HCT116 (cell line): ENCODE measurements at regions not wholly inside any gene's neighbourhood (a gene's known extent, or its start where the extent isn't known, plus 50 kb on each side); places are given as distances from the start of the nearest gene placed in this dataset.

Experiments
- ATAC-seq: fragments of 200-7000 bp; cut with Tn5 transposase; 2 replicates; pipeline ENCODE4 v1.9.1; 2020; ENCODE audit warnings: mild to moderate bottlenecking, moderate library complexity
- BruUV-seq: library from RNA; stranded (reverse); fragments of 400-500 nt; replicated peaks from 2 replicates; lab custom pipeline; 2021; lab: Mats Ljungman, UMichigan
- CTCF ChIA-PET: fragments of 300-600 bp; sonication (Branson Sonifier 250); formaldehyde crosslinking; loops from one replicate; lab custom pipeline; 2021; ENCODE audit warnings: antibody characterized with exemption; lab: Charles Lee
- POLR2A ChIA-PET: fragments of 300-600, 350-600 bp; sonication (Branson Sonifier 250); formaldehyde crosslinking; loops from one replicate; lab custom pipeline; 2021; ENCODE audit warnings: antibody characterized with exemption; lab: Charles Lee
- RAD21 ChIA-PET, 2 experiments: fragments of 300-600 bp; sonication (Branson Sonifier 250); formaldehyde crosslinking; loops; one replicate each; lab custom pipeline; 2023; ENCODE audit warnings: low total read pairs in 2 of 2; ENCODE audit not compliant: uncharacterized antibody in 2 of 2, unreplicated experiment in 2 of 2, low non-redundant PET in 1 of 2; lab: Charles Lee
- DNase-seq: peaks from one replicate; pipeline ENCODE4 v3.0.0-alpha.2; 2010; ENCODE audit warnings: low read depth, low spot score
- H2AFZ ChIP-seq: fragments of 200-600 bp; shearing (Covaris generic), sonication (generic); 2 replicates; pipeline ENCODE4 v1.6.1; 2017; ENCODE audit warnings: low read depth, mixed run types, mixed read lengths, antibody characterized with exemption, low read length; ENCODE audit not compliant: poor library complexity, severe bottlenecking
- H3K27ac ChIP-seq: 2 replicates; pipeline ENCODE4 v1.5.1; 2012; ENCODE audit warnings: low read depth, low read length
- H3K27me3 ChIP-seq: fragments of 200-600 bp; sonication (generic); 2 replicates; pipeline ENCODE4 v1.6.1; 2016; ENCODE audit warnings: mixed run types, low read length, mixed read lengths; ENCODE audit not compliant: insufficient read depth
- H3K36me3 ChIP-seq, 2 experiments: fragments of 200-500 bp in 1 of 2; fragments of 200-600 bp in 1 of 2; sonication (Bioruptor generic) in 1 of 2; sonication (generic) in 1 of 2; 2 replicates each; pipeline versions ENCODE4 v1.5.1 to v1.6.1; 2014 to 2016; ENCODE audit warnings: low read length in 2 of 2, inconsistent platforms in 1 of 2, mixed read lengths in 1 of 2, mixed run types in 1 of 2; ENCODE audit not compliant: insufficient read depth in 2 of 2, control insufficient read depth in 1 of 2
- H3K4me1 ChIP-seq, 2 experiments: fragments of 200-600 bp in 1 of 2; sonication (generic) in 1 of 2; 2 replicates each; pipeline versions ENCODE4 v1.5.1 to v1.6.1; 2012 to 2017; ENCODE audit warnings: low read length in 2 of 2, inconsistent platforms in 1 of 2, mild to moderate bottlenecking in 1 of 2, mixed read lengths in 1 of 2, mixed run types in 1 of 2, moderate library complexity in 1 of 2; ENCODE audit not compliant: insufficient read depth in 2 of 2, control insufficient read depth in 1 of 2
- H3K4me2 ChIP-seq: fragments of 200-600 bp; sonication (generic); 2 replicates; pipeline ENCODE4 v1.6.1; 2017; ENCODE audit warnings: mixed run types, low read length, mixed read lengths
- H3K4me3 ChIP-seq, 2 experiments: fragments of 200-600 bp in 1 of 2; sonication (generic) in 1 of 2; replicated peaks in 1 of 2; 2 replicates each; pipeline ENCODE4 v1.5.1; 2011 to 2016; ENCODE audit warnings: low read length in 2 of 2, control low read depth in 1 of 2, low read depth in 1 of 2, mild to moderate bottlenecking in 1 of 2, mixed read lengths in 1 of 2, mixed run types in 1 of 2
- H3K79me2 ChIP-seq: fragments of 200-600 bp; sonication (generic); 2 replicates; pipeline ENCODE4 v1.6.1; 2017; ENCODE audit warnings: mild to moderate bottlenecking, mixed run types, low read length, moderate library complexity, mixed read lengths; ENCODE audit not compliant: insufficient read depth
- H3K9ac ChIP-seq: fragments of 200-600 bp; sonication (generic); 2 replicates; pipeline ENCODE4 v1.6.1; 2016; ENCODE audit warnings: low read length, mixed read lengths
- H3K9me2 ChIP-seq: fragments of 200-600 bp; sonication (generic), shearing (Covaris generic); 2 replicates; pipeline ENCODE4 v1.6.1; 2017; ENCODE audit warnings: mixed run types, mild to moderate bottlenecking, moderate library complexity; ENCODE audit not compliant: insufficient read depth
- H3K9me3 ChIP-seq, 2 experiments: fragments of 200-500 bp in 1 of 2; fragments of 200-600 bp in 1 of 2; sonication (Bioruptor generic) in 1 of 2; sonication (generic) in 1 of 2; 2 replicates each; pipeline ENCODE4 v1.6.1; 2014 to 2017; ENCODE audit warnings: low read length in 2 of 2, mixed read lengths in 2 of 2, inconsistent platforms in 1 of 2, low read depth in 1 of 2, mild to moderate bottlenecking in 1 of 2, mixed run types in 1 of 2, moderate library complexity in 1 of 2; ENCODE audit not compliant: control insufficient read depth in 1 of 2, insufficient read depth in 1 of 2
- H4K20me1 ChIP-seq: fragments of 200-600 bp; sonication (generic), shearing (Covaris generic); 2 replicates; pipeline ENCODE4 v1.6.1; 2017; ENCODE audit warnings: mixed run types, mild to moderate bottlenecking, moderate library complexity; ENCODE audit not compliant: insufficient read depth
- ATF3 ChIP-seq: IDR thresholded peaks from 2 replicates; pipeline ENCODE4 v1.6.1; 2012
- CBX3 ChIP-seq: IDR thresholded peaks from 2 replicates; pipeline ENCODE4 v1.6.1; 2012; ENCODE audit warnings: low read depth
- CTCF ChIP-seq, 3 experiments: fragments of 200-600 bp in 1 of 3; sonication (generic) in 1 of 3; IDR thresholded peaks in 2 of 3; conservative IDR thresholded peaks in 1 of 3; 2 replicates each; pipeline ENCODE4 v1.5.1; 2012 to 2017; ENCODE audit warnings: low read depth in 2 of 3, low read length in 2 of 3, antibody characterized with exemption in 1 of 3, borderline replicate concordance in 1 of 3, control low read depth in 1 of 3, mild to moderate bottlenecking in 1 of 3, mixed read lengths in 1 of 3, mixed run types in 1 of 3, moderate library complexity in 1 of 3; ENCODE audit not compliant: insufficient read depth in 1 of 3
- EGR1 ChIP-seq: IDR thresholded peaks from 2 replicates; pipeline ENCODE4 v1.6.1; 2012; ENCODE audit warnings: low read depth
- ELF1 ChIP-seq: IDR thresholded peaks from 2 replicates; pipeline ENCODE4 v1.6.1; 2012; ENCODE audit warnings: low read depth, borderline replicate concordance
- EZH2 ChIP-seq: fragments of 200-600 bp; sonication (generic); IDR thresholded peaks from 2 replicates; pipeline ENCODE4 v1.6.1; 2017; ENCODE audit warnings: antibody characterized with exemption, mixed run types
- EZH2phosphoT487 ChIP-seq: fragments of 200-600 bp; IDR thresholded peaks from 2 replicates; pipeline ENCODE4 v1.6.1; 2018; ENCODE audit warnings: antibody characterized with exemption, borderline replicate concordance
- JUND ChIP-seq: IDR thresholded peaks from 2 replicates; pipeline ENCODE4 v1.6.1; 2012
- POLR2A ChIP-seq: IDR thresholded peaks from 2 replicates; pipeline ENCODE4 v1.7.0; 2011; ENCODE audit warnings: borderline replicate concordance; ENCODE audit not compliant: insufficient read depth, insufficient read length; ENCODE audit errors: extremely low read depth
- RAD21 ChIP-seq: IDR thresholded peaks from 2 replicates; pipeline ENCODE4 v1.6.1; 2012; ENCODE audit warnings: low read depth, mild to moderate bottlenecking
- SIN3A ChIP-seq: IDR thresholded peaks from 2 replicates; pipeline ENCODE4 v1.6.1; 2012; ENCODE audit warnings: low read depth
- SP1 ChIP-seq: IDR thresholded peaks from 2 replicates; pipeline ENCODE4 v1.6.1; 2012; ENCODE audit warnings: low read depth
- SRF ChIP-seq: IDR thresholded peaks from 2 replicates; pipeline ENCODE4 v1.6.1; 2012; ENCODE audit warnings: low read depth
- TCF7L2 ChIP-seq: IDR thresholded peaks from 2 replicates; pipeline ENCODE4 v1.7.0; 2011; ENCODE audit warnings: borderline replicate concordance, inconsistent platforms; ENCODE audit not compliant: insufficient read depth, insufficient read length; ENCODE audit errors: extremely low read depth
- ZFX ChIP-seq: fragments of 450-650 bp; IDR thresholded peaks from 2 replicates; pipeline ENCODE4 v1.6.1; 2017
- ZNF274 ChIP-seq: fragments of 200-500 bp; sonication (Bioruptor generic); IDR thresholded peaks from 2 replicates; pipeline ENCODE4 v1.6.1; 2014; ENCODE audit warnings: mild to moderate bottlenecking, low read depth, low read length, inconsistent platforms
- intact Hi-C: fragments of 100-400 bp; cut with micrococcal nuclease; formaldehyde crosslinking; loops from 2 replicates; pipeline ENCODE4 v1.10.0; 2022
- TF ChIP-seq, protein P1 (sequence below): IDR thresholded peaks from 2 replicates; pipeline ENCODE4 v1.6.1; 2011; ENCODE audit warnings: mild to moderate bottlenecking, low read length, moderate library complexity; ENCODE audit not compliant: insufficient replicate concordance; ENCODE audit errors: extremely low read depth
- TF ChIP-seq, protein P2 (sequence below): IDR thresholded peaks from 2 replicates; pipeline ENCODE4 v1.6.1; 2012

DNA sequence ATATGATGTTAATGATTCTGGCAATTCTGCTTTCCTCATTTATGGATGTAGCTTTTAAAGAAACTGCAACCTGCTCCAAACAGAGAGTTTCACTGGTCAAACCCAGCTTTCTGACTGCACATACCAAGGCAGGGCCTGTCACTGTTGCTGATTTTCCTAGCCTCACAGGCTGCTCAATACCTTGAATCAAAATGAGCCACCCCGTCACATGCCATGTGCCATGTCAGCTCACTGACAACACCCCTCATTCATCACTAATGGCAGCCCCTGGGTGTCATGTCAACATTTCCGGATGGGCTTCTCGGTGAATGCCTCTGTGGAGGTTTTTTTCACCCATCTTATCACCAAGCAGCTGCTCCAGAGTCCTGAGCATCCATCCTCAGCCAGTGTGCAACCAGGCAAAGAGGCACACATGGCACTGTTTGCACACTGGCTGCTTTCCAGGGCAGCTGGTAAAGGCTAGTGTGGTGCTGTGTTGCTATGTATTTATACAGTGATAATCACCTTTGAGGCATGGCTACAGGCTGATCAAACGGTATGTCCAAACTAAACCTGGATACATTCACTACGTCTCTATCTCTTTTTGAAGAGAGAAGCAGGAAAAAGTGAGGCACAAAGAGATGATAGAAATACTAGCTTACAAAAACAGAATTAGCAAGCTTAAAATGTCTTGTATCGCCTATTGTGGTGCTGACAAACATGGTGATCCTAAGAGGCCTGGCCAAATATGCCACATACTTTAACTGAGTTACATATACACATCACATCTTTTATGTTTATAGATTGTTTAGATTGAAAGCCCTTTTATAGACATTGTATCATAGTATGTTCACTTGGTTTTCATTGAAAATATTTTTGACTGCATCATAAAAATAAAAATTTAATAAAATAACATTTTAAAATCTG lies 94.6 kb upstream of the INPP4B start:
- ATAC-seq, result no peak
- Histone ChIP-seq H3K79me2 (no peaks in the 10 kb centered on the region), H3K27me3 (no peaks in the 10 kb centered on the region), H3K4me3 (no peak overlapping the region), H3K4me1 (no peaks in the 10 kb centered on the region), H3K9me2 (no peaks in the 10 kb centered on the region)
- RAD21 ChIA-PET, result no interaction called here
- BruUV-seq, result no TSS peak
- TF ChIP-seq ATF3 (no peak), SP1 (no peak), JUND (no peak), POLR2A (no peak), SRF (no peak), TCF7L2 (no peak), CBX3 (no peak), ELF1 (no peak), SIN3A (no peak), EZH2phosphoT487 (no peak), ZNF274 (no peak), EGR1 (no peak), ZFX (no peak), CTCF (IDR thresholded peaks at IDR 0.05 in 2 of 3, conservative IDR thresholded peaks at IDR 0.05 in 1 of 3; ENCODE audit: borderline replicate concordance in 1 of 3, insufficient read depth in 1 of 3, low read depth in 2 of 3, low read length in 2 of 3) (no peak), EZH2 (no peak), RAD21 (no peak)
- TF ChIP-seq, protein P1, sequence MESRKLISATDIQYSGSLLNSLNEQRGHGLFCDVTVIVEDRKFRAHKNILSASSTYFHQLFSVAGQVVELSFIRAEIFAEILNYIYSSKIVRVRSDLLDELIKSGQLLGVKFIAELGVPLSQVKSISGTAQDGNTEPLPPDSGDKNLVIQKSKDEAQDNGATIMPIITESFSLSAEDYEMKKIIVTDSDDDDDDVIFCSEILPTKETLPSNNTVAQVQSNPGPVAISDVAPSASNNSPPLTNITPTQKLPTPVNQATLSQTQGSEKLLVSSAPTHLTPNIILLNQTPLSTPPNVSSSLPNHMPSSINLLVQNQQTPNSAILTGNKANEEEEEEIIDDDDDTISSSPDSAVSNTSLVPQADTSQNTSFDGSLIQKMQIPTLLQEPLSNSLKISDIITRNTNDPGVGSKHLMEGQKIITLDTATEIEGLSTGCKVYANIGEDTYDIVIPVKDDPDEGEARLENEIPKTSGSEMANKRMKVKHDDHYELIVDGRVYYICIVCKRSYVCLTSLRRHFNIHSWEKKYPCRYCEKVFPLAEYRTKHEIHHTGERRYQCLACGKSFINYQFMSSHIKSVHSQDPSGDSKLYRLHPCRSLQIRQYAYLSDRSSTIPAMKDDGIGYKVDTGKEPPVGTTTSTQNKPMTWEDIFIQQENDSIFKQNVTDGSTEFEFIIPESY, result no peak
- TF ChIP-seq, protein P2, sequence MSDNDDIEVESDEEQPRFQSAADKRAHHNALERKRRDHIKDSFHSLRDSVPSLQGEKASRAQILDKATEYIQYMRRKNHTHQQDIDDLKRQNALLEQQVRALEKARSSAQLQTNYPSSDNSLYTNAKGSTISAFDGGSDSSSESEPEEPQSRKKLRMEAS, result no peak
- TF ChIP-seq, all 23 proteins: peak for 0
- ChIA-PET POLR2A (no interaction called here), CTCF (no interaction called here)
- no peak overlapping the region for H3K4me2 ChIP-seq
- intact Hi-C loops, result no loop called here
- H3K36me3 ChIP-seq, result no peaks in the 10 kb centered on the region
- H3K27ac ChIP-seq, result no peak overlapping the region
- no peak overlapping the region for H2AFZ ChIP-seq
- H4K20me1 ChIP-seq, result no peaks in the 10 kb centered on the region
- no peaks in the 10 kb centered on the region for H3K9me3 ChIP-seq
- DNase-seq, result no peak
- no peak overlapping the region for H3K9ac ChIP-seq
